HG03520 (cell line): ENCODE measurements at regions not wholly inside any gene's neighbourhood (a gene's known extent, or its start where the extent isn't known, plus 50 kb on each side); places are given as distances from the start of the nearest gene placed in this dataset.

ENCODE experiments used
- ATAC-seq: cut with Tn5 transposase; IDR thresholded peaks from one replicate; pipeline ENCODE4 v1.9.1; 2021; ENCODE audit warnings: mild to moderate bottlenecking, moderate library complexity; ENCODE audit not compliant: unreplicated experiment

DNA sequence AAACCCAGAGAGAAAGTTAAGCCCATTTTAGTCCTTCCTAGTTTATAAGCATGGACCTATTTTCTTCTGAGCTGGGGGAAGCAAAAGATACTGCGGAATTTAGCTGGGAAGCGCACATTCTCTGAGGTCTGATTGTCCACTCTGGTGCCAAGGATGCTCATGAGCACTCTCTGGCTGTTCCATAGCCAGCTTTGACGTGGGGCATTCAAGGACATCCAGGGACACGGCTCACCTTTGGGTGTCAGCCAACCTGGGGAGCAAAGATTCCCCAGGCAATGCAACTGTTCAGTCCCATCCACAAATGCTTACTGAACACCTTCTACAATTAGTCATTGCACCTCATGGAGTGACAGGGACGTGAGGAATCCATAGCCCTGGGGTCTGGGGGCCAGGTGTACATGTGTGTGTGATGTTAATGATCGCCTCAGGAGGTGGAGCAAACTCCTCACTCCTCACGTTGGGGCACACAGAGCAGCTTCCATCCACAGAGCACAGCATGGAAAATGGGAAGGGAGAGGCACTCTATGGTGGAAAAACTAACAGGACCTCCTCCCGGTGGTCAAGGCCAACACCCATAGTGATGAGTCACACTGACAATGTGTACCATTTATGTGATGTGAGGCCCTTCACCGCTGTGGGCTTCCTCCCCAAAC lies 67.5 kb upstream of the IGFBP3 start:
- ATAC-seq: no peak

DNA sequence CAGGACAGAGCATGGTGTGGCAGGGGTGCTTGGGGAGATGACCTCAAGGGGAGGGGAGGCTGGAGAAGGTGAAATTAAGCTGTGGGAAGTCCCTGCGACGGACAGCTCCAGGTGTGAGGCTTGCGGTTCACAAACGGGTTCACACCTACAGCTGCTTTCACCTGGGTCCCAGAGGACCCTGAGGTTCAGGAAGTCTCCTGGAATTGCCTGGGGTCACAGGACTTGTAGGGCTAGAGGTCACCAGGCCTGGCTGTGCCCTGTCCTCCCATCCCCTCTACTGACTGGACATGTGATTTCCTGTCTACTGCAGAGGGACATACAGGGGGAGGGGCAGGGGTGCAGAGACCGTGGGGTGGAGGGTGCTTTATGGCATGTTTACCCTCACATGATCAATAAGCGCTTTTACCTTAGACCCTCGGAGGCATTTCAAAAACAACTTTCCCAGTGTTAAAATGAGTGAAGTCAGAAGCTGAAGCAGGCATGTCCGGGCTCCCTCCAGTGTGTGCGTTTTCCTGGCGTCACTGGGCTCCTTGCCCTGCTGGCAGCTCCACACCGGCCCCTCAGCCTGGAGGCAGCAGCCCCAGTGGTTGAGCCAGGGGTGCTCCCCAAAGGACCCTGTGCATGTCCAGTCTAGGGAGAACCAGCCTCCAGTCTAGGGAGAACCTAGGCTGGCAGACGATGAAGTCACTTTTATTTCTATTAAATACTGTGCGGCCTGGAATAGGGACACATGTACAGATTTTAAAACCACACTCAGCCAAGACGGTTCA lies 66.6 kb upstream of the IGFBP3 start:
- no peak for ATAC-seq

DNA sequence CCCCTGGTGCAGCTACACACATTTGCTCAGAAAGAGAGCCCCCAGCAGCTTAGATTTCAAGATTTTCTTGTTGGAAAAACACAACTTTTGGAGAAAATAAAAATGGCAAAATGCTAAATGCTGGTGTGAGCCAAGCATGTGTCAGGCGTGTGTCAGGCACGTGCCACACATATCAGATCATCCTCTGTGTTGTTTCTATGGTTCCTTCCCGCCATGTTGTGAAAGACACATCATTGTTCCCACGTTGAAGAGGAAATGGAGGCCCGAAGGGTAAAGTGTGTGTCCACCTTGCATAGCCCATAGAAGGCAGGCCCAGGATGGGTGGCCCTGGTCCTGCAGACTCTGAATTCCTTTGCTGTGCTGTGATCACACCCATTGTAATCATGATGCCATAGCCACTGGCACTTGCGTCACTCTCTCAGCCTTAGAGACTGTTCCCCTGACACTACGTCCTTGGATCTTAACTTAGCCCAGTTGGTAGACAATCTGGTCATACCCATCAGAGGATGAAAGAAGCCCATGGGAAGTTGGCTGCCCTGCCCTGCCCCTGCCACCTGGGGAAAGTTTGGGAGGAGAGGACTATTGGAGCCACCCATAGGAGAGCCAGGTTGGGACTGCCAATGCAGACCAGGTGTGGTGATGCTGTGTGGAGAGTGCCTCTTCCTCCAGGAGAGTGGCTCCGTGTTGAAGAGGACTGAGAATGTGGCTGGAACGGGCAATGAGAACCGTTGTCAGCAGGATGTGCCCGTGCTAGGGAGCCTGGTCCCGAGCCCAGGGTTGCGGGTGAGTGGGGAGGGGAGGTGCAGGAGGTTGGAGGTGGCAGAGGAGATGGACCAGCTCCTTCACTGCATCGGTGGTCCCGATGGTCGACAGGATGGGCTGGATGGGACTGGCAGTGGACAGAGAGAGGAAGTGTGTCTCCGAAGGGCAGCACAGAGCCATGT lies 65.6 kb upstream of the IGFBP3 start:
- no peak for ATAC-seq

DNA sequence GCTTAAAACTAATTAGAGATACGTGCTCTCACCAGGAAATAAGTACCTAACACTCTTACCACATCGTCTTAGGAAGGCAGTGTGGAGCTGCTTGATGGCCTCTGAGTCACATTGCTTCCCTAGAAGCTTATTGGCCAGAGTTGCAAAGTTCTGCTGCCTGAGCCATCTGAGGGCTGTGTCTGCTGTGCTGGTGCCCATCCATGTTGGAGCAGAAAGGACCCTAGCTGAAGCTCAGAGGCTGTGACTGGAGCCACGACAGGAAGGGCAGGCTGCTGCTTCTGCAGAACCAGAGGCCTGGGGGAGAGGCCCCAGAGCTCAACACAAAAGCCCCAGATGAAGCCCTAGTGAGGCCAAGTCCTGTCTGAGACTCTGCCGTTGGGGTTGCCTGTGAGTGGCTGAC lies 64.8 kb upstream of the IGFBP3 start:
- ATAC-seq: no peak

DNA sequence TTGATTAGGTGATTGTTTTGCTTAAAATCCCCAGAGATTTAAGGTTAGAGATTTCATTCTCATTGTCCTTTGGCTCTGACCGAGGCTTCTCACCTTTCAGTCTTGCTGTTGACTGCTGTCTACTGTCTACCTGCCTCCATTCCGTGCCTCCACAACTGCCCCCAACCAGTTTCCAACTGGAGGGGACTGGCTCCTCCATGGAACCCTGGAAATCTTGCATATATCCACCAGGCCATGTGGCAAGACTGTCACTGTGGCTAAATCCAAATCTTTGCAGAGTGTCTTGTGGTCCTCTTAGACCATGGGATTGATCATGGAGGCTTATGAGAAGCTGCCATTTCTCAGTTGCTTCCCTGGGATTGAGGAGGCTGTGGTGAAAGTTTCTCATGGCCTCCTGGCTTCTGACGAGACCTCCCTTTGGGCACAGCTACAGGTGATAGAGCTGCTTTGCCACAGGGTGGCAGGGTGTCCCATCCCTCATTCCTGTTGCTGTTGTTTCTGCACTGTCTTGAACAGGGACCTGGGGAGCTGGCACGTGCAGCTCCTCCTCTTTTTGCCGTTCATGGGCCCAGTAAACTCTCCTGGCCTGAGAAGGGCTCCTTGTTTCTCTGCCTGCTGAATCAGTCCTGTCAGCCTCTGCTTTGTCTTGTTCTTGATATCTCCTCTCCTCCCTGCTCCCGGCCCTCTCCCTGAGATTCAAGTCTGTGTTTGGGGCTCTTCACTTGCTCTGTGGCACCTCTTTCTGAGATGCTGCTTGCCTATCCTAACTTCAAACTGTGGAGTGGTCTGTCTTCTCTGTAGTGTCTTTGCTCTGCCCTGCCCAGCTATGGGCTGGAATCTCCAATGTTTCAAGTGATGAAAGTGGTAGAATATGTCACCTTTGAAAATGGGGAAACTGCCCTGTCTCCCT lies 63.6 kb upstream of the IGFBP3 start:
- ATAC-seq: no peak

DNA sequence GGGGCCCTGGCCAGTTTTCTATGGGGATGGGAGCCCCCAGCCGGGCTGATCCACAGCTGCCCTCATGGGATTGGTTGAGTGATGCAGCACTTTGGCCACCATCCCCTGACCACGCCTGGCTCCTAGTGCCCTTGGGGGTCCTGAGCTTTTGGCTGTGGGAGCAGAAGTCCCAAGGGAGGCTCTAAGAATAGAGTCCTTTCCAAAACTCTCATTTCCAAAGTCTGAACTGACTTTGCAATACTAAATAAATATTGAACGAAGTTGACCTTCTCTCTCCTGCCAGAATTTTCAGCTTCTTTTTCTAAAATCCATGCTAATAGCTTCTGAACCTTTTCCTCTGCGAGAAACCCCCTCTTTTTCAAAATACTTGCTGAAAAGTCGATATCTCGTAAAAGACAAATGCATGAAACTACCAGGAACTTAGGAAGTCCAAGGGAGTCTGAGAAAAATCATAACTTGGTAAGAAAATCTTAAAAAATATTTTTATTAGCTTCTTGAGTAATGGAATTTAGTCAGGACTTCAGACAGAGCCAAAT lies 62.7 kb upstream of the IGFBP3 start:
- ATAC-seq: no peak

DNA sequence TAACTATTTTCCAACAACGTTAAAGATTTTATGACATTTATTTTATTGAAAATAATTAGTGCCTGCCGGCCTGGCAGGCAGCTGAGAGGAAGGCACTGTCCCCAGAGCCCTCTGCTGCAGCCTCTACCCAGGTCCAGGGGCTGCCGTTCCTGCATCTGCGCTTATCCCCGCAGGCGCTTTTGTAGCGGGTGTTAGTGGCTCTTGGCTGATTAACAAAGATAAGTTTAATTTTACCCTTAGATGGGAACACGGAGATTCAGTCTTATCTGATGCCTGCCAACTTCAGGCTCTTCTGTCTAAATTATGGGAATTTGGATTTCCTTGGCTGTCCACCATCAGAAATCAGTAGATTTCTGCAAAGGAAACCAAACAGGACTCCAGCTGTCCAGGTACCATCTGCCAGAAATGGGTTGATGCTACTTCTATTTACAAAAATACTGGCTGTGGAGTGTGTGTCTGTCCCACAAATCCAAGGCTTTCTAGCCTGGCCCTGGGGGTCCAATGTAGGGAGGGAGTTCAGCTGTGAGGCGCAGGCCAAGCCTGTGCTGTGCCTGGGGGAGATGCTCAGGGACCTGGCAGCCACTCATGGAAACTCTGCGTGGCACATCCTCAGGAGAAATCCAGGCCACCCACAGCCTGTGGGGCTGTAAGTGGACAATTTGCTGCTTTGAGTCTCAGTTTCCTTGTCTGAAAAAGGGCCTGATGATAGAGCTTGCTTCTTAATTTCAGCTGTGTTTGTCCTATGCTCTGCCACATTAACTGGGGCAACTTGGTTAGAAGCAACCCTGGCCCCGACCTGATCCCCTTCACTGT lies 62.0 kb upstream of the IGFBP3 start:
- ATAC-seq: no peak

DNA sequence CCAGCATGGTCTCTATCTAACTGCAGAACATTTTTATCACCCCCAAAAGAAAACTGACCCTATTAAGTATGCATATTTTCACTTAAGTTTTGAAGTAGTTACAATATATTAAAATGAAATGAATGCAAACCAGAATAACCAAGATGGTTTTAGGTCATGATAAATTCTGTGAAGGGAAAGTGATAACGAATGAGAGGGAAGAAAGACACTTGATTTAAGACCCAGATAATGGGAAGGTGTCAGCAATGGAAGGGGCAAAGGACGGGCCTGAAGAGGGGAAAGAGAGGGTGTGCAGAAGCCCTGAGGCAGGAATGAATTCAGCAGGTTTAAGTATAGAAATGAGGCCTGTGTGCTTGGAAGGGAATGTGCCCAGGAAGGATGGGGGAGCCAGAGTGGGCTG lies 61.1 kb upstream of the IGFBP3 start:
- no peak for ATAC-seq

DNA sequence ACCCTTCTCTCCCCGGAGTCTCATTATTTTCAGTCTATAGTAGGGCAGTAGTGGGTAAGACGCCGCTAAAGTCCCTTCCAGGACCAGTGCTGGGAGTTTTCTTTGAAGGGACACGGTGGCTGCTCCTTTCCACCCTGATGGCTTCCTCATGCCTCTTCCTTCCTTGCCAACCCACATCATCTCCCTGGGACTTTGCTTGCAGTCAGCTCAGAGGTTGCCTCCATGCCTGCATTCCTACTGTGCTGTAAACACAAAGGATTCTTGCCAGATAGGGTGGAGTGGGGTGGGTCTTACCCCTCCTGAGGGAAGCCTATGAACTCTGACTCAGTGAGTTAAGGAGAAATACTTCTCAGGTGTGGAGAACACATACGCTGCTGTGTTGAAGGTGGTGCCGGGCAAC lies 59.9 kb upstream of the IGFBP3 start:
- ATAC-seq: no peak

DNA sequence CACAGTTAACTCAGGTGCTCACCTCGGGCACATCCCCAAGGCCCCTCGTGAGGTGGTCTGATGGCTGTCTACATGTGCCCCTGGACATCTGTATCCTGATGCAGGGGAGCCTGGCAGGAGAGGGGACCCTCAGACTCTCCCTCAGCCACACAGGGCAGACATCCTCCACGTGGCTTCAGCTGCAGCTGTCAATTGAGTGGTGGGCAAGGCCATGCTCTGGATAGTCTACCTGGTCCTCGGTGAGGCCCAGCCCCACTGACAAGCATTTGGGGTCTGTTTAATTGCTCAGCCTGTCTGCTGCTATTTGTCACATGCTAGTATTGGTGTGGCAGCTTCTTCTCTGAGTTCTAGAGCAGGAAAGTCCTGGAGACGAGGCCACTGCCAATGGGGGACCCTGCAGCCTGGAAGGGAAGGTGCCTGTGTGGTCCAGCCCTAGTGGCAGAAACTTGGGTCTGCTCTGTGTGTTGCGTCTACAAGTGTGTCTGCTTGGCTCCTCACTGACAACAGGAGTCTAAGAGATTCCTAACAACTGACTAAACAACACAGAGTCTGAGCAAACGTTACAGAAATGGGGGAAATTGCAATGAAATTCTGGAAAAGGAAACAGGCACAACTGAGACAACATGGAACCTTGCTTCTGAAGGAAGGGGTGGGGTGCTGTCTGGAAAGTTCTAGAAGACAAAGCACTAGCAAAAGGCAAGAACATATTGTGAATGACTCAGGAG lies 59.3 kb upstream of the IGFBP3 start:
- no peak for ATAC-seq

DNA sequence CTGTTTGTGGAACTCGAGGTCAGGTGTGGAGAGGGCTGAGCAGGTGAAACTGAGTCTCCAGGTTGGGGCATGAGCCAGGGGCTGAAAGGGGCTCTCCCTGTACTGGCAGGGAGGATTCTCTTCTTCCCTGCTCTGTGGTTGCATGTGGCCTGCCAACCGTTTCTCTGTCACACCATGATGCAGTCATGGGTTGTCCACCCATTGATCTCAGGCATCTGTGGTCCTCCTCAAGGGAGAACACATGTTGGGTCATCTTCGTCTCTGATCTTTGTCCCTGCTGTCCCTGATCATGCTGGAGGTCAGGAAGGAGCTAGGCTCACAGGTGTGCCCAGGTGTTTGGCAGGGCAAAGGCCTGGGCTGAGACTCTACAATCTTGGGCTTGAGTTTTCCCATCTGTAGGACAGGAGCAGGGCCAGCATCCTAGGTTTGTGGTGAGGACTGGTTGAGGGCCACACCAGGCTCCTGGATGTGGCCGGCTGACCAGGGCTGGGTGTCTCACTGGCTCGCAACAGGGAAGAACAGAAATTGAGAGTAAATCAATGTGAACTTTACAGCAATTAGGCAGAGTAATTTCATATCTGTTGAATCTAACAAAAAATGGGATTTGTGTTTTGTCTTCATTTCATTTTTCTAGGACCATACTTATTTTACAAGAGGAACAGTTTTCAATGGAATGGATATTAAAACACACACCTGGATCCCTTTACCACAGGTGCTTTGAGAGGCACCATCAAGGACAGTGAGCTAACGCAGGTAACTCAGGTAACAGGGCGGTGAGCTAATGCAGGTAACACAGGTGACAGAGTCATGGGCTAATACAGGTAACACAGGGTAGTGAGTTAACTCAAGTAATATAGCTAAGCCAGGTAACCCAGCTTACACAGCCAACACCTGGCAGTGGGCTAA lies 58.5 kb upstream of the IGFBP3 start:
- no peak for ATAC-seq

DNA sequence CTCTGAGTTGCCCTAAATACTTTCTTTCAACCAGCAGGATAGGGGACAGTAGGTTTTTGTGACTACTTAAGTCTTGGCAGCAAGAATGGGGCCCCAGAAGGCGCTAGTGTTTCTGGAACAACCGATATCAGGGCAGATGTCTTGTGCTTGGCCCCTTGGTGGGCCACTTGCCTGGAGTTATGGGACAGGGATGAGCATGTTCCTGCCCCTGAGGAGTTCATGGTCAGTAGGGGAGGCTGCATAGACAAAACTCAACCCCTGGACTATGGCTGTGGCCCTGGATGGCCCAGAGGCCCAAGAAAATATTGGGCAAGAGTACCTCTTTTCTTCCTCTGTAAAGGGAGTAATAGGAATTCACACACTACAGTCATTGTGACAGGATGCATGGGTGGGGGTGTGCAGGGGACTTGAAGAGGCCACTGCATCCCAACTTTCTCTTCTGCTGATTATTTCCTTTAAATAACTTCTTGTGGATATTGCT lies 57.7 kb upstream of the IGFBP3 start:
- ATAC-seq: no peak

DNA sequence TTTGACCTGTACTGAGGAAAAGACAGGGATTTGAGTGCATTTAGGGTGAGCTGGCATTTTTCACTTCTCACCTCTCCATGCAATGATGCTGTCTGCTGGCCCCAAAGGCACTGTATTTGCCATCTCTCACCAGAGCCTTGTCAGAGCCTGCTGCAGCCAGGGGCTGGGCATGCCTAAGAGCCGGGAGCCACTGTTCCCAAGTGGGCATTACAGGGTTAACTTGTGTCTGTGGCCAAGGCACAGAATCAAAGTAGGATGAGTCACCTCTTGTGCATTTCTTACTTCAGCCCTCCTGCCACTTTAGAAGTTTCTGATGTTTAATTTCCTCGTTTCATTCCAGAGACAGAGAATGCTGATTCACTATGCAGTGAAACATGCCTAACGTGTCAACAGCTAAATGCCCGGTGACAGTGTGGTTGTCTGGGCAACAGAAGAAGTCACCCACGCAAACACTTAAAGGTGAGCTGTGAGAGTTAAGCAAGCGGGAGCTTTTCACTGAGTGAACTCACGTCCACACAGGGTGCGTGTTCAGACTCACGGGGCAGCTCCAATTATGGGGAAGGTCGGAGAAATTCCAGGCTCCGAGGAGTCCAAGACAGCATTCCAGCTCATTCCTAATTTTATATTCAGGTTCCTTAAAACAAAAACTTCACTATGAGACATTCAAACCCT lies 57.1 kb upstream of the IGFBP3 start:
- ATAC-seq: no peak

DNA sequence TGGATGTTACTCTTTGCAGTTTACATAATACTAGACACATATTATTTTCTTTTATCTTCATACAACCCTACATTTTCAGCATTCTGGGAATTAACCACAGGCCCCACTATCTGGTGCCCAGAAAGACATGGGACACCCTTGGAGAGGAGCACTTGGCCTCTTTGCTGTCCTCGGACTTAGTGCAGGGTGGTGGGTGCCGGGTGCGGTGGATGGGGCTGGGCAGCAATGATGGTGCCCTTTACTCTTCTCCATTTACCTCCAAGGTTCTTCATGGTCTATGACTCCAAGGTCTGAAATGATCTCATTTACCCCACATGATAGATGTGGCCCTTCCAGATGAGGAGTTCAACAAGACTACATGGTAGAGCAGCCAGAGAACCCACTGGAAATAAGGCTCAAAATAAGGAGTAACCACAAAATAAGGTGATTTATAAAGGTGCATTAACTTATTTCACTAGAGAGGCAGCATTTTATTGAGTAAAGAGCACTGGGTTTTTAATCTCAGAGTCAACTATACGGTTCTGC lies 56.2 kb upstream of the IGFBP3 start:
- no peak for ATAC-seq

DNA sequence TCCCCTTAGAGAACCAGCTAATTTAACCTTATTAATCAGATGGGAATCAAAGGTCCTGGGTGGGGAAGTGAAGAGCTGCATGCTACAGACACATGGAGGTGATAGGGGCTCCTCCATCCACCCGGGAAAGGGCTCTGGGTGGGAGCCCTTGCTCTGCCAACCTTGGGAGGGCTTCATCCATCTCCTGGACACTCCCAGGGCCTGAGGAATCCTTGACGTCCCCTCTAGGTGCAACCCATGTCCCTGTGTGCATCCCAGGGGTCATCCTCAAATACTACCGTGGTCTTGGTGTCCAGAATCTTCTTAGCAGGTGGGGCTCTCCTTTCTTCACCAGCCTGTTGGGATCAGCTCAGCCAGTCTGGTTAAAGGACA lies 55.4 kb upstream of the IGFBP3 start:
- ATAC-seq: no peak

DNA sequence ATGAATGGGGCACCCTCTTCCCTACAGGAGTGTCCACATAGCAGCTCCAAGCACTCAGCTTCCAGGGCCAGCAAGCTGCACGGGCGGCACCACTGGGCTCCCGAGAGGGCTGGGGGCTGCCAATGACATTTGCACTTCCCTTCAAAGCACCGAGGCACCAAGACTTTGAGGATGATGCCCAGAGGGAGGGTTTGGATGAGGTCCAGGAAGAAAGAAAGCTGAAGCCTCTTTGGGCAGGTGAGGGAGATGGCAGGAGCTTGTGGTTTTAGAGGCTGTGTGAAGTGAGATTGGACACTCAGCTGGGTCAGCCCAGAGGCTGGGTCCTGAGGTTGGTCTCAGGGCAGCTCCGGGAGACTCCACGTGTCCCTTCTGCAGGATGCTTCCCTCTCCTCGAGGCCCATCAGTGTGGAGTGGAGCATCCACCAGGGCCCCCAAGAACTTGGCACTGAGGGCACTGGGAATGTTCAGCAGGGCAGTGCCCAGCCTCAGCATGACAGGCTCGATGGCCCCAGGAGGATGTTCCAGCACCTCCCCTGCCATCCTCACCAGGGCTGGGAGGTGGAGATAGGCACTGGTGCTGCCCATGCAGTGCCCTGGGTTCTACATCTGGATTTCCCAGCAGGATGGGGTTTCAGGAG lies 54.9 kb upstream of the IGFBP3 start:
- ATAC-seq: no peak
